GM12891 (cell line): ENCODE measurements at regions not wholly inside any gene's neighbourhood (a gene's known extent, or its start where the extent isn't known, plus 50 kb on each side); places are given as distances from the start of the nearest gene placed in this dataset.

Experiments used
- POLR2A ChIP-seq: IDR thresholded peaks from 2 replicates; pipeline ENCODE4 v1.6.1; 2011; ENCODE audit warnings: low read depth, low read length, control low read depth
- POLR2AphosphoS5 ChIP-seq: IDR thresholded peaks from 2 replicates; pipeline ENCODE4 v1.6.1; 2011; ENCODE audit warnings: low read depth, low read length, control low read depth
- POU2F2 ChIP-seq: IDR thresholded peaks from 2 replicates; pipeline ENCODE4 v1.6.1; 2011; ENCODE audit warnings: low read depth, mild to moderate bottlenecking, control low read depth, low read length, moderate library complexity
- SPI1 ChIP-seq: IDR thresholded peaks from 2 replicates; pipeline ENCODE4 v1.6.1; 2011; ENCODE audit warnings: low read depth, low read length, control low read depth
- TAF1 ChIP-seq: IDR thresholded peaks from 2 replicates; pipeline ENCODE4 v1.6.1; 2011; ENCODE audit warnings: low read depth, low read length, control low read depth

DNA sequence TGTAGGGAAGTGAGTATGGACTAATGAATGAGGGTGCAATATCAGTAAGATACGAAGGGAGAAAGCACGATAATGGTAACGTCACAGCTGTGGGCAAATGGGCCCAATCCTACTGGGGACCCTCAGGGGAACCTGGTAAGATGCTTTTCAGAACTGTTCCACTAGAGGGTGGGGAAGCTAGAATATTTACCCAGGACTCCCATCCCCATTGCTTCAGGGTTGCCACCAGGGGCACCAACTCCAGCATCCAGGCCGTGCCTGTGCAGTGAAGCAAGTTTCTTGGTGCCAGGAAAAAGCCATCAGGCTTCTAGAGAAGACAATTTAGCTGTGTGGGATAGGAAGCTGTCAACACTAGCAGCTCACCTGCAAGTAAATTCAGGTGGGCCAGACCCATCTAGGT, 409.3 kb downstream of the AGTPBP1 start:
- TF ChIP-seq POLR2A (no peak), POLR2AphosphoS5 (no peak), SPI1 (no peak), POU2F2 (no peak), TAF1 (no peak)
